Mucosa of descending colon (tissue), 3 donors: ENCODE measurements at regions not wholly inside any gene's neighbourhood (a gene's known extent, or its start where the extent isn't known, plus 50 kb on each side); places are given as distances from the start of the nearest gene placed in this dataset.

Source experiments
- ATAC-seq: fragments of 200-7000 bp; cut with Tn5 transposase; one replicate; pipeline ENCODE4 v1.9.1; 2020; ENCODE audit warnings: mild to moderate bottlenecking, moderate library complexity
- DNase-seq, 3 donors: peaks; one replicate each; pipeline ENCODE4 v3.0.0-alpha.2; 2020
- H3K36me3 ChIP-seq: fragments of 200-600 bp; one replicate; pipeline ENCODE4 v1.8.0; 2021; ENCODE audit warnings: low read depth, mild to moderate bottlenecking
- H3K4me1 ChIP-seq: fragments of 200-600 bp; one replicate; pipeline ENCODE4 v1.8.0; 2021; ENCODE audit warnings: low read depth, mild to moderate bottlenecking
- H3K4me3 ChIP-seq: fragments of 200-600 bp; one replicate; pipeline ENCODE4 v1.8.0; 2021; ENCODE audit warnings: mild to moderate bottlenecking
- H3K9me3 ChIP-seq: fragments of 200-600 bp; one replicate; pipeline ENCODE4 v1.8.0; 2021; ENCODE audit warnings: mild to moderate bottlenecking
- intact Hi-C, 2 donors: fragments of 100-400 bp; cut with DNase I in 1 of 2; cut with micrococcal nuclease in 1 of 2; formaldehyde crosslinking; loops; one replicate each; pipeline versions ENCODE4 v1.11.0 to v1.11.1; 2022; cut with DNase I, micrococcal nuclease
- TF ChIP-seq, protein P1 (sequence below): fragments of 200-600 bp; IDR thresholded peaks from one replicate; pipeline ENCODE4 v1.8.0; 2022; ENCODE audit warnings: antibody characterized with exemption, mild to moderate bottlenecking
- donor health status: DM: no; HTN: no; CAD: no; lungs with moderate emphysema.
- donor health status: DM: no; HTN: no; CAD: no.
- donor health status: DM: no; HTN: yes; CAD: no.

DNA sequence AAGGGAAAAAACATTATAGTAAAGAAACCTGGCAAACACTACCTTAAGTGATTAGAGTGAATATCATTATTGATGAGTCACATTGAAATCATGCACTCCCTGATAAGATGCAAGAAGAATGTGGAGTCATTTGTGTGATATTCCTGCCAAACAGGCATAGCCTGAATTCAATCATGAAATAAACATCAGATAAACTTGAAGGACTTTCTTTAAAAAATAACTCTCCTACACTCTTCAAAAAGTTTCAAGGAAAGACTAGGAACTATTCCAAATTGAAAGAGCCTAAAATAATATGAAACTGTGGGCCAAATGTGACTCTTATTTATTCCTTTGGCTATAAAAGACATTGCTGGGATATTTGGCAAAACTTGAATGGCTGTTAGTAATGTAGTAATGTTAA, 625.7 kb upstream of the LMCD1 start:
- DNase-seq (no peak), ATAC-seq (no peak)
- Histone ChIP-seq H3K4me3 (no peak overlapping the region), H3K4me1 (no peaks in the 10 kb centered on the region), H3K36me3 (no peaks in the 10 kb centered on the region), H3K9me3 (no peaks in the 10 kb centered on the region)
- intact Hi-C loops, result no loop called here
- TF ChIP-seq, protein P1, sequence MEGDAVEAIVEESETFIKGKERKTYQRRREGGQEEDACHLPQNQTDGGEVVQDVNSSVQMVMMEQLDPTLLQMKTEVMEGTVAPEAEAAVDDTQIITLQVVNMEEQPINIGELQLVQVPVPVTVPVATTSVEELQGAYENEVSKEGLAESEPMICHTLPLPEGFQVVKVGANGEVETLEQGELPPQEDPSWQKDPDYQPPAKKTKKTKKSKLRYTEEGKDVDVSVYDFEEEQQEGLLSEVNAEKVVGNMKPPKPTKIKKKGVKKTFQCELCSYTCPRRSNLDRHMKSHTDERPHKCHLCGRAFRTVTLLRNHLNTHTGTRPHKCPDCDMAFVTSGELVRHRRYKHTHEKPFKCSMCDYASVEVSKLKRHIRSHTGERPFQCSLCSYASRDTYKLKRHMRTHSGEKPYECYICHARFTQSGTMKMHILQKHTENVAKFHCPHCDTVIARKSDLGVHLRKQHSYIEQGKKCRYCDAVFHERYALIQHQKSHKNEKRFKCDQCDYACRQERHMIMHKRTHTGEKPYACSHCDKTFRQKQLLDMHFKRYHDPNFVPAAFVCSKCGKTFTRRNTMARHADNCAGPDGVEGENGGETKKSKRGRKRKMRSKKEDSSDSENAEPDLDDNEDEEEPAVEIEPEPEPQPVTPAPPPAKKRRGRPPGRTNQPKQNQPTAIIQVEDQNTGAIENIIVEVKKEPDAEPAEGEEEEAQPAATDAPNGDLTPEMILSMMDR, result no peak

DNA sequence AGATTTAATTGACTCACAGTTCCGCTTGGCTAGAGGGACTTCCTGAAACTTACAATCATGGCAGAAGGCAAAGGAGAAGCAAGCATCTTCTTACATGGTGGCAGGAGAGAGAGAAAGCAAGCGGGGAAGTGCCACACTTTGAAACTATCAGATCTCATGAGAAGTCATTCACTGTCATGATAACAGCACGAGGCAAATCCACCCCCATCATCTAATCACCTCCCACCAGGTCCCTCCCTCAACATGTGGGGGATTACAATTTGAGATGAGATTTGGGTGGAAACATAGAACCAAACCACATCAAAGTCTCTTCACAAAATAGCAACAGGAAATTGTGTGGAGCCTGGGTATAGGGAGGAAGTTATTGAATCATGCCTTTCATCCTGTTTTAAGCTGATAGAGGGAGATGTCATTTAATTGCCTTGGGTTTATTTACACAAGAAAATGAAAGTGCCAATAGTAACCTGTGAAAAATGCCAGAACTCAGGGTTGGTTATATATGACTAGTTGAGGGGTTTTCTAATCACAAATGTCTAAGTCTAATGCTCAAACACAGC, 624.8 kb upstream of the LMCD1 start:
- DNase-seq, result no peak
- ATAC-seq, result peak; percentile 33
- no peaks in the 10 kb centered on the region for H3K36me3 ChIP-seq

DNA sequence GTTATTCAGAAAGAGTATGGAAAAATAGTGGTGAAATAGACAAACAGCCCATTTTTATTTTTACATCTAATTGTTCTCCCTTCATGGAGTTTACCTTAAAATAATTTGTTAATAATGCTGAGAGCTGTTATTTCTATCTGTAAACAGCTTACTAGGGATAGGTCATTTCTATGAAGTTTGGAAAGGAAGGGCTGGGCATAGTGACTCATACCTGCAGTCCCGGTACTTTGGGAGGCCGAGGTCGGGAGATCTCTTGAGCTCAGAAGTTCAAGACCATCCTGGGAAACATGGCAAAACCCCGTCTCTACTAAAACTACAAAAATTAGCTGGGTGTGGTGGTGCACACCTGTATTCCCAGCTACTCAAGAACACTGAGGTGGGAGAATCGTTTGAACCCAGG, 624.3 kb upstream of the LMCD1 start:
- intact Hi-C loops, result no loop called here
- TF ChIP-seq, protein P1, result no peak
- ATAC-seq, result no peak
- Histone ChIP-seq H3K36me3 (no peaks in the 10 kb centered on the region), H3K4me1 (no peaks in the 10 kb centered on the region), H3K4me3 (no peak overlapping the region), H3K9me3 (no peaks in the 10 kb centered on the region)
- no peak for DNase-seq

More for the DNA sequence above, 624.8 kb upstream of the LMCD1 start:
- intact Hi-C loops, result no loop called here
- Histone ChIP-seq H3K9me3 (no peaks in the 10 kb centered on the region), H3K4me3 (no peak overlapping the region), H3K4me1 (no peaks in the 10 kb centered on the region)
- TF ChIP-seq, protein P1, result no peak

DNA sequence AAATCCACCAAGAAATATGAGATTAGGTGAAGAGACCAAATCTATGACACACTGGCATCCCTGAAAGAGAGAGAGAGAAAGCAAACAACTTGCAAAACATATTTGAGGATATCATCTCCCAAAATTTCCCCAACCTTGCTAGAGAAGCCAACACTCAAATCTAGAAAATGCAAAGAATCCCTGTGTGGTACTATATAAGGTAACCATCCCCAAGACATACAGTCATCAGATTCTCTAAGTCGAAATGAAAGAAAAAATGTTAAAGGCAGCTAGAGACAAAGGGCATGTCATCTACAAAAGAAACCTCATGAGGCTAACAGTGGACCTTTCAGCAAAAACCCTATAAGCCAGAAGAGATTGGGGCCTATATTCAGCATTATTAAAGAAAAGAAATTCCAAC, 622.1 kb upstream of the LMCD1 start:
- TF ChIP-seq, protein P1, result no peak
- Histone ChIP-seq H3K4me1 (no peaks in the 10 kb centered on the region), H3K4me3 (no peak overlapping the region), H3K9me3 (no peaks in the 10 kb centered on the region), H3K36me3 (no peaks in the 10 kb centered on the region)
- DNase-seq (no peak), ATAC-seq (no peak)
- intact Hi-C loops, result no loop called here

DNA sequence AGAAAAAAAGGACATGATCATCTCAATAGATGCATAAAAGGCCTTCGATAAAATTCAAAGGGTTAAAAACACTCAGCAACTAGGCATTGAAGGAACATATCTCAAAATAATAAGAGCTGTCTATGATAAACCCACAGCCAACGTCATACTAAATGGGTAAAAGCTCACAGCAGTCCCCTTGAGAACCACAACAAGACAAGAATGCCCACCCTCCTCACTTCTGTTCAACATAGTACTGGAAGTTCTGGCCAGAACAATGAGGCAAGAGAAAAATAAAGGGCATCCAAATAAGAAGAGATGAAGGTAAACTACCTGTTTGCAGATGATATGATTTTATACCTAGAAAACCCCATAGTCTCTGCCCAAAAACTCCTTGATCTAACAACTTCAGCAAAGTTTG, 619.7 kb upstream of the LMCD1 start:
- ATAC-seq (no peak), DNase-seq (no peak)
- H3K9me3 ChIP-seq, result no peaks in the 10 kb centered on the region
- H3K36me3 ChIP-seq, result no peaks in the 10 kb centered on the region
- TF ChIP-seq, protein P1, result no peak
- H3K4me1 ChIP-seq, result no peaks in the 10 kb centered on the region
- H3K4me3 ChIP-seq, result no peak overlapping the region
- intact Hi-C loops, result no loop called here

DNA sequence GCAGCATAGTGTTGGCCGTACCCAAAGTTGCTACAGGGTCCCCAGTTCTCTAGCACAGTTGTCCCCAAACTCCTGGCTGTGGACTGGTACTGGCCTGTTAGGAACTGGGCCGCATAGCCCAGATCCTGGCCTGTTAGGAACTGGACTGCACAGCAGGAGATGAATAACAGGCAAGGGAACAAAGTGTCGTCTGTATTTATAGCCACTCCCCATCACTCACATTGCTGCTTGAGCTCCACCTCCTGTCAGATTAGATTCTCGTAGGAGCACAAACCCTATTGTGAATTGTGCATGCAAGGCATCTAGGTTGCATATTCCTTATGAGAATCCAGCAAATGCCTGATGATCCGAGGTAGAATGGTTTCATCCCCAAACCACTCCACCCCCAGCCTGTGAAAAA, 604.0 kb upstream of the LMCD1 start:
- H3K4me3 ChIP-seq, result no peak overlapping the region
- intact Hi-C loops, result no loop called here

More for the DNA sequence above, 604.0 kb upstream of the LMCD1 start:
- DNase-seq (no peak), ATAC-seq (no peak)
- Histone ChIP-seq H3K36me3 (no peaks in the 10 kb centered on the region), H3K9me3 (no peaks in the 10 kb centered on the region), H3K4me1 (no peaks in the 10 kb centered on the region)
- TF ChIP-seq, protein P1, result no peak
